ENCODE measurements at regions not wholly inside any gene's neighbourhood (a gene's known extent, or its start where the extent isn't known, plus 50 kb on each side); places are given as distances from the start of the nearest gene placed in this dataset.
"Not testable (repeated sequence)": the region's sequence is repeated elsewhere in the genome, so short reads cannot be mapped to it uniquely, and the experiment has no call there.

DNA sequence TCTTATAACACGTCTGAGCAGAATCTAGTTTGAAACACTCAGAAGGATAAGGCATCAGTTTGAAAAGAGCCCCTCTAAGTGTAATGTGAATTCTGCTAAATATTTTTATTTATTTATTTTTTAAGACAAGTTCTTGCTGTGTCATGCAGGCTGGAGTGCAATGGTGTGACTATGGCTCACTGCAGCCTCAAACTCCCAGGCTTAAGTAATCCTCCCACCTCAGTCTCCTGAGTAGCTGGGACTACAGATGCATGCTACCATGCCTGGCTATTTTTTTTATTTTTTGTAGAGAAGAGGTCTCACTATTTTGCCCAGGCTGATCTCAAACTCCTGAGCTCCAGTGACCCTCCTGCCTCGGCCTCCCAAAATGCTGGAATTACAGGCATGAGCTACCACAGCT lies 225.9 kb upstream of the SEL1L start:
- Mint-ChIP-seq H3K4me3 (no peak overlapping the region), H3K36me3 (ENCODE audit: low read depth) (no peaks in the 10 kb centered on the region), H3K4me1 (ENCODE audit: low read depth) (no peaks in the 10 kb centered on the region), H3K9me3 (no peaks in the 10 kb centered on the region), H3K27ac (no peak overlapping the region), H3K27me3 (no peaks in the 10 kb centered on the region)

DNA sequence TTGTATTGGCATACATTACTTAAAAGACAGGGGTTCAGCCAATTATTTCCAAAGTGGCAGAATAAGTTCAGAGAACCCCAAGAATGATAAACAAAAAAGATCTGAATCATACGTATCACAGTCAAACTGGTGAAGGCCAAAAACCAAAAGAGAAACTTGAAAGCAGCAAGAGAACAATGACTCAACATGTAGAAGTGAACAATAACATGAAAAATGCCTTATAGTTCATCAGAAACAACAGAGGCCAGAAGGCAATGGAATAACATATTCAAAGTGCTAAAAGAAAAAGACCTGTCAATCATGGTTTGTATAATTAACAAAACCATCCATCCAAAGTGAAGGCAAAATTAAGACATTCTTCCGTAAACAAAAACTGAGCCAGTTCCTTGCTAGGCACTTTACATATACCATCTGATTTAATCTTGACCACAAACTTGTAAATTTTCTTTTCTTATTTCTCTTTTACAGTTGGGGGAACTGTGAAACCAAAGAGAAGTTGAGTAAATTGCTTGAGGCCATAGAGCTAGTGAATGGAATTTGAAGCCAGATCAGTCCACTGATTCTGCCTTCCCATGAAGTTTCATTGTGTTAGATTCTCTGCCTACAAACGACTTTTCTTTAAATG lies 232.1 kb upstream of the SEL1L start:
- H3K9me3 Mint-ChIP-seq = no peaks in the 10 kb centered on the region
- H3K27me3 Mint-ChIP-seq = no peaks in the 10 kb centered on the region
- no peak overlapping the region for H3K4me3 Mint-ChIP-seq
- H3K36me3 Mint-ChIP-seq (ENCODE audit: low read depth) = no peaks in the 10 kb centered on the region
- H3K27ac Mint-ChIP-seq = no peak overlapping the region
- no peaks in the 10 kb centered on the region for H3K4me1 Mint-ChIP-seq (ENCODE audit: low read depth)

DNA sequence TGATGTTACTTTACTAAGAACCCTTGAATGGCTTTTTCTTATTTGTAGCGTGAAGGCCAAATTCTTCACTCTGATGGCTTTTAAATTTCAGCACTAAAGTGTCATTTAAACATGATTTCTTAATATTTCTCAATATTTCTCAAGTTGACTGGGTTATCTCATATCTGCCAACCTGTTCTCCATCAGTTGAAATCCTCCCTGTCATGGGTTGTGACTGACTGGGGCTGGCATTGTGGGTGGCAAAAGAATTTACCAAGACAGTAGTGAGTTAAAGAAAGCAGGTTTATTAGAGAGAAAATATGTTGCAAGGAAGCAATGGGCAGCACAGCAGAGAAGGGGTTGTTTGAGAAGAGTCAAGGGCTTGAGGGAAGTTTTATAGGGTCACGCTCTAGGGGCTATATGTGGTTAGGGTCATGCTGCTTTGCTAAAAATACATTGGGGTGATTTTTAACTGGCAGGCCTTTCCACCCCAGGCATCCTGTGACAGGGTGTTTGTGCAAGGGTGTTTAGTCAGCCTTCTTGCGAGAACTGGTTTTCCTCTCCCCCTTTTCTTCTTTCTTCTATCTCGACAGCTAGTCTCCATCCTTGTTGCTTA lies 232.8 kb upstream of the SEL1L start:
- no peaks in the 10 kb centered on the region for H3K27me3 Mint-ChIP-seq
- no peaks in the 10 kb centered on the region for H3K4me1 Mint-ChIP-seq (ENCODE audit: low read depth)
- no peak overlapping the region for H3K27ac Mint-ChIP-seq
- no peaks in the 10 kb centered on the region for H3K9me3 Mint-ChIP-seq
- H3K4me3 Mint-ChIP-seq = no peak overlapping the region
- H3K36me3 Mint-ChIP-seq (ENCODE audit: low read depth) = no peaks in the 10 kb centered on the region

DNA sequence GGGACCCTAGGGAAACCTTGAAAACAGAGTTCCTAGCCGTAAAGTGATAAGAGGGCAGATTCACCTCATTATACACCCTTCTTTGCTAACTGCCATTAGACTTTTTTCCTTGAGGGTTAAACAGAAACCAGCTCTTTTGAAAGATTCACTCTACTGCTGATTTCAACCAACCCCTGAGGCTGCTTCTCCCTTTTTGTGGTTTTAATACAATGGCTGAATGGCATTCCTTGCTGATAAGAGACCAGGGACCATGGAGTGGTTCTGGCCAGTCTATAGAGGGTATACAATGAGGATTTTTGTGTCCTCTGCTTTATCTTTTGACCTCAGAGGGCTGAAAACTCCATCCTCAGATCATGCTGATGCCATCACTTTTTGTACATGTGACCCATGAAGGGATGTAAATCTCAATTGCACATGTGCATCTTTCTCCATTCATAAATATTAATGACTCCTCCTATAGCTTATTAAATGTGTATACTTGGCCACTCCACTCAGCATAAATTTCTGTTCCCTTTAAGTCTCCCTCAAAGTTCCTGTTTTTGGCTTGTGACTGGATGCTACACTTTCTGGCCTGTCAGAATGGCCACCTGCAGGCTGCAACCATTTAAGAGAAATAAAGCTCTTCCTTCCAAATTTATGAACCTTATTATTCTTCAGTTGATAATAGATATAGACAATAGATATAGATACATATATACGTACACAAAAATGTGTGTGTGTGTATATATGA lies 233.8 kb upstream of the SEL1L start:
- no peak overlapping the region for H3K4me3 Mint-ChIP-seq
- H3K9me3 Mint-ChIP-seq = no peaks in the 10 kb centered on the region
- no peak overlapping the region for H3K27ac Mint-ChIP-seq
- no peaks in the 10 kb centered on the region for H3K4me1 Mint-ChIP-seq (ENCODE audit: low read depth)
- no peaks in the 10 kb centered on the region for H3K36me3 Mint-ChIP-seq (ENCODE audit: low read depth)
- H3K27me3 Mint-ChIP-seq = no peaks in the 10 kb centered on the region

DNA sequence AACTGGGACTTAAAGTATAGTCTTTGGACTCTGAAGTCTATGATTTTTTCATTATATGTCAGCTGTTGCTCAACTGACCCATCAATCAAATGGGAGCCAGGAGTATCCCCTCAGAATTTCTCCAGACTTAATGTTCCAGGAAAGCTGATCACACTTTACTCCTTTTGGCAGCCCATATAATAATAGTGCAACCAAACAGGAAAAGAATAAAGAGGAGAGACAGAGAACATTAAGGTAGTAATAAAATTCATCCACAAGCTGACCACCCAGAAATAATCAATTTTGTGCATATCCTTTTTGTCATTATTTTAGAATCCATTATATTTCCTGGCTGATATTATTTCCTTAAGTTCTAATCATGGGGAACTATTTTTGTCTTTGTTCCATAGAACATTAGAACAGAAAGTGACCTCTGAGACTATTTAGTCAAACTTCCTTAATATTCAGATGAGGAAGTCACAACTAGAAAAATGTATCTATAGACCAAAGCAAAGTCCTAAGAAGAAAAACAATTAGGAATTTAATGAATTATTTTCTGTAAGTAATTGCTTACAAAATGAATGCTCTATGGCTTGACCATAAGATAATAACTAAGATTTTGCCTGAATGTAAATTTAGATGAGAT lies 238.1 kb upstream of the SEL1L start:
- Mint-ChIP-seq H3K4me3 (no peak overlapping the region), H3K27ac (no peak overlapping the region), H3K4me1 (ENCODE audit: low read depth) (no peaks in the 10 kb centered on the region), H3K9me3 (no peaks in the 10 kb centered on the region), H3K36me3 (ENCODE audit: low read depth) (no peaks in the 10 kb centered on the region), H3K27me3 (no peaks in the 10 kb centered on the region)

DNA sequence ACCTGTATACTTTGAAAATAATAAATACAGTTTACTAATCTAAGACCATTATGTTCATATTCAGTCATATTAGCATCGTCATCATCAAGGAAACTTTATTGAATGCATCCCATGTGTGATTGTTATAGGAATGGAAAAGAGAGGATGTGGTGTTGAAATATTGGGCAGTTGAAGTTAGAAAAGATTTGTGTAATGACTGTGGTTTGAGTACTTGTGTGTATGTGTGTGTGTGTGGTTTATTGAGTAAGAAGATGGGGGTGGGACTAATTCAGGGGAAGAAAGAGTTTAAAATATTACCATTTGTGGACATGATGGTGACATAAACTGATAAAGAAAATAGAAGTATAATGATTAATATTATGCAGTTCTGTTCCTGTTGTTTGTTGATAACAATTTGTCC lies 238.7 kb upstream of the SEL1L start:
- H3K27ac Mint-ChIP-seq = no peak overlapping the region
- H3K9me3 Mint-ChIP-seq = no peaks in the 10 kb centered on the region
- no peaks in the 10 kb centered on the region for H3K4me1 Mint-ChIP-seq (ENCODE audit: low read depth)
- no peaks in the 10 kb centered on the region for H3K27me3 Mint-ChIP-seq
- H3K4me3 Mint-ChIP-seq = no peak overlapping the region
- no peaks in the 10 kb centered on the region for H3K36me3 Mint-ChIP-seq (ENCODE audit: low read depth)

DNA sequence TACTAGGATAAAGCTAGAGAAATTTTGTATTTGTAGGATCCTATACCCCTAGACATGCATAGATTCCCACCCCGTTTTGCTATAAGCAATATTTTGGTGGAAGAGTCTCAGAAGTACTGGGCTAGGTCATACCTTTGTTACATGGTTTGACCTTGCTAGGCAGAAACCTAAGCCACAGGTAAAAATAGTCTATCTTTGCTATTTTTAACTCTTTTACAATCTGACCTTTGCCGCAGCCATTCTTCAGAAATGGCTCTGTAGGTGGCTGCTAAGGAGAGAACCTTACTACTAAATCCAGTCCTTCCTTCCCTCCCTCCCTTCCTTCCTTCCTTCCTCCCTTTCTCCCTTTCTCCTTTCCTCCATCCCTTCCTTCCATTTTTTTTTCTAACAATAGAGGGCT lies 242.9 kb upstream of the SEL1L start:
- Mint-ChIP-seq H3K36me3 (ENCODE audit: low read depth) (no peaks in the 10 kb centered on the region), H3K27ac (no peak overlapping the region), H3K27me3 (no peaks in the 10 kb centered on the region), H3K4me3 (no peak overlapping the region), H3K4me1 (ENCODE audit: low read depth) (no peaks in the 10 kb centered on the region), H3K9me3 (peaks cover 4% of the 10 kb centered on the region)

DNA sequence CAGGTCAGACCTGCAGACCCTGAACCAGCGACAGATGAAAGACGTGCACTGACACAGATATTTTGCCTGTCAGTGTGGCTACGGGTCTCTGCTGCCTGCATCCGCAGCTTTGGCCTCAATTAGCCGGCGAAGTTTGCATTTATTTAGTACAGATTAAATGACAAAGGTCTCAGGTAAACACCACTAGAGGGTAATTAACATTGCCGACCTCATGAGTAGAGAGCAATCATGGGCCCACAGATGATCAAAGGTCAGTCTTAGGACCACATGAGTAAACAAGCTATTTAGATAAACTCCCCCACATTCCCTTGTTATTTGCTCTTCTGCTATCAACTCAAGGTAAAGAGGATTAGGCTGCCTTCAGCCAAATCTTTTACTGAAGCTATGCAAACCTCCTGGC lies 248.1 kb upstream of the SEL1L start:
- H3K9me3 Mint-ChIP-seq; H3K4me1 Mint-ChIP-seq (ENCODE audit: low read depth); H3K27me3 Mint-ChIP-seq; H3K27ac Mint-ChIP-seq; H3K36me3 Mint-ChIP-seq (ENCODE audit: low read depth); H3K4me3 Mint-ChIP-seq: not testable (repeated sequence)

DNA sequence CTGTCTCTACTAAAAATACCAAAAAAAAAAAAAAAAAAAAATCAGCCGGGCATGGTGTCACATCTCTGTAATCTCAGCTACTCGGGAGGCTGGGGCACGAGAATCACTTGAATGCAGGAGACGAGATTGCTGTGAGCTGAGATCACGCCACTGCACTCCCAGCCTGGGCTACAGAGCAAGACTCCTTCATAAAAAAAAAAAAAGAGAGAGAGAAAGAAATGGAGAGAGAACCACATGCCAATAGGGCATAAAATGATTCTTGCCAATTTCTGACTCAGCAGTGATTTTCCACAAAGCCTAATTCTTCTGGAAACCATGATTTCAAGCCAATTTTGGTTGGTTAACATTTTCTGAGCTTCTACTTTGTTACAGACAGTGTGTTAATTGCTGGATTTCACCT lies 250.4 kb upstream of the SEL1L start:
- H3K4me1 Mint-ChIP-seq (ENCODE audit: low read depth) = no peaks in the 10 kb centered on the region
- H3K36me3 Mint-ChIP-seq (ENCODE audit: low read depth) = no peaks in the 10 kb centered on the region
- H3K27me3 Mint-ChIP-seq = no peaks in the 10 kb centered on the region
- H3K4me3 Mint-ChIP-seq = no peak overlapping the region
- H3K27ac Mint-ChIP-seq = no peak overlapping the region
- peaks cover 8% of the 10 kb centered on the region for H3K9me3 Mint-ChIP-seq

DNA sequence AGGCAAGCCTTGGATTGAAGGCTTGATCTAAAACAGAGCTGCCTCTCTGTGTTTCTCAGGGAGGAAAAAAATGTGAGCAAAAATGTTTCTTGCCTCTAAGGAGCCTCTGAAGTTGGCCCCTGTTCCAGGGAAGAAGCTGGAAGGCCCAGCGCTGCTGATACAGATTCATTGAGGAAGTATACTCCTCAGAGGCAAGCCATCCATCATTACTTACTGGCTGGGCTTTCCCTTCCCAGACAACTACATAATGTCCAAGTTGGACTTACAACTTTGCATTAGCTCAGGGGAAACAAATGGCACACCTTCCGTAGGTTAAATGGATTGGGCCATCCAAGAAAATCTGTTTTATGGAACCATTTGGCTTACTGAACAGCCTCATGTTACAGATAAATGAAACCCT lies 263.7 kb upstream of the SEL1L start:
- Mint-ChIP-seq H3K4me1 (ENCODE audit: low read depth) (no peaks in the 10 kb centered on the region), H3K27me3 (no peaks in the 10 kb centered on the region), H3K27ac (no peak overlapping the region), H3K36me3 (ENCODE audit: low read depth) (no peaks in the 10 kb centered on the region), H3K9me3 (peaks cover 10% of the 10 kb centered on the region), H3K4me3 (no peak overlapping the region)

DNA sequence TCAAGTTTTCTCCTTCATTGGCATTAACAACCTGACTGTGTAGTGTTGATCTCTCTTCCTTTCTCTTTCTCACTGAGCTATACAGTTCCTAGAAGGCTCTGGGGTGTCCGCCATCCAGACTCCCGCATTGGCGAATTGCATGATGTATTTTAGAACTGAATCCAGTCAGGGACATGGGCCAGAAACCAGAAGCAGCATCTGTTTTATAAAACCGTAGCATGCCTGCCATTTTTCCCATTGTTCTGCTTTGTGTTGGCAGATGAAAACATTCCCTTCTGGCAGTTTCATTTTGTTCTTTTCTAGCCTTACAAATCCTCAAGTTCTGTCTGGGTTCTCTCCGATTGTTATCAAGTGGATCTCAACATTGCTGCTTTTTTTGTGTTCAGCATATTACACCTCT lies 268.3 kb upstream of the SEL1L start:
- Mint-ChIP-seq H3K27me3 (no peaks in the 10 kb centered on the region), H3K36me3 (ENCODE audit: low read depth) (no peaks in the 10 kb centered on the region), H3K27ac (no peak overlapping the region), H3K9me3 (peaks cover 11% of the 10 kb centered on the region), H3K4me3 (no peak overlapping the region), H3K4me1 (ENCODE audit: low read depth) (no peaks in the 10 kb centered on the region)

DNA sequence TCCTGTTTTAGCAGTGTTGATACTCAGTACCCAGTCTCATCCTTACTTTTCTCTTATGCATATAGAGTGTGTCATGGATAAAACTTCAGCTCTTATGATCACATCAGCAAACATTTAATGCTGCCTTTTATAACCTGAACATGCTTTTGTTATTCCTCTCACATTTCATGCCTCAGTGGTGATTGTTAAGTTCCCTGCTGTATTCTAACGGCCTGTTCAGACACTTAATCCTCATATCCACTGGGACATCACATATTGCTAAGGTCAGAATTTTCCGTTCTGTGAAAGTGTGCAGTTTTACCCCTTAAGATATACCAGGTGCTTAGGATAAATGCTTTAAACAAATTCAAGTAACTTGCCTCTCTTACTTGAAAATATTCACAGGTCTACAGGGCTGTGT lies 268.7 kb upstream of the SEL1L start:
- H3K9me3 Mint-ChIP-seq = peaks cover 11% of the 10 kb centered on the region
- H3K4me1 Mint-ChIP-seq (ENCODE audit: low read depth) = no peaks in the 10 kb centered on the region
- H3K27ac Mint-ChIP-seq = no peak overlapping the region
- H3K4me3 Mint-ChIP-seq = no peak overlapping the region
- no peaks in the 10 kb centered on the region for H3K27me3 Mint-ChIP-seq
- no peaks in the 10 kb centered on the region for H3K36me3 Mint-ChIP-seq (ENCODE audit: low read depth)

DNA sequence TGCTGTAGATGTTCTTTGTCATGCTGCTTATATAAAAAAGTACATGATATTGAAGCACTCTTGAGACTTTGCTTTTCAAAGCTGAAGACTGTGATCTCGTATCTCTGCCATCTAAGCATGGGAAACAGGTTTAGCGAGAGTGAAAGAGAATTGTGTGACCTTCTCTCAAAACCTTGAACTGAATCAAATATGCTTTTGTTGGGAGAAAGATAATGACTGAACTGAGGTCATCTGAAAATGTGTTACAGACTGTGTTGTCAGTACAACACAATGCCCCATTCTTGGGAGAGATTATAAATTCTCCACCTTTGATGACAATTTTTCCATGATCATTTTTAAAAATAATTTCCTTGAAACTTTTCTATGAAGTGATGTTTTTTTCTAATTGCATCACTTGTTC lies 272.1 kb upstream of the SEL1L start:
- Mint-ChIP-seq H3K27me3 (no peaks in the 10 kb centered on the region), H3K4me1 (ENCODE audit: low read depth) (no peaks in the 10 kb centered on the region), H3K9me3 (peaks cover 14% of the 10 kb centered on the region)

DNA sequence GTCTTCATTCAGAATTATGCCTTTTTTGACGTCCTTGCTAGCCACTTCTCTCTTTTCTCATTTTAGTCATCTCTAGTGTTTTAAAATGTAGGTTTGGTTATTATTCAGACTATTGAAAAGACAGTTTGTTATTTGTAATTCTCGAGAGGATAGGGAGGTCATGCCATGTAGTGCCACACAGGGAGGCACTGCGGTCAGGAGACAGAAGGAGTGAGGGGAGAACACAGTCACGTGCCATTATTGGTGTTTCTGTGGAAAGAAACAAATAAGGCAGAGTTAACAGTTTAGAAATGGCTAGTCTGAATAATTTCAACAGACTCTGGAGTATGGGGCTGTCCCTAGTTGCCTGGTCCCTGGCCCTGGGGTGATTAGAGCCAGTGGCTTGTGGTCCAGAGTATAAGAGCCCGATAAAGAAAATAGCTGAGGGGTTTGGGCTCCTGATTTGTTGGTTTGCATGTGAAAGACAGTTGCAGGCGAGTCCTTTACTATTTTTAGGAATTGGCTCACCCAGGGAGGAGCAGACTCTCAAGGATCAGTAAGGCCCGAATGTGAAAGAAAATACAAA lies 278.1 kb upstream of the SEL1L start:
- H3K27ac Mint-ChIP-seq = no peak overlapping the region
- no peaks in the 10 kb centered on the region for H3K27me3 Mint-ChIP-seq
- no peaks in the 10 kb centered on the region for H3K36me3 Mint-ChIP-seq (ENCODE audit: low read depth)
- no peaks in the 10 kb centered on the region for H3K4me1 Mint-ChIP-seq (ENCODE audit: low read depth)
- H3K9me3 Mint-ChIP-seq = peaks cover 6% of the 10 kb centered on the region
- H3K4me3 Mint-ChIP-seq = no peak overlapping the region

More for the DNA sequence above, 272.1 kb upstream of the SEL1L start:
- Mint-ChIP-seq H3K36me3 (ENCODE audit: low read depth) (no peaks in the 10 kb centered on the region), H3K27ac (no peak overlapping the region), H3K4me3 (no peak overlapping the region)

DNA sequence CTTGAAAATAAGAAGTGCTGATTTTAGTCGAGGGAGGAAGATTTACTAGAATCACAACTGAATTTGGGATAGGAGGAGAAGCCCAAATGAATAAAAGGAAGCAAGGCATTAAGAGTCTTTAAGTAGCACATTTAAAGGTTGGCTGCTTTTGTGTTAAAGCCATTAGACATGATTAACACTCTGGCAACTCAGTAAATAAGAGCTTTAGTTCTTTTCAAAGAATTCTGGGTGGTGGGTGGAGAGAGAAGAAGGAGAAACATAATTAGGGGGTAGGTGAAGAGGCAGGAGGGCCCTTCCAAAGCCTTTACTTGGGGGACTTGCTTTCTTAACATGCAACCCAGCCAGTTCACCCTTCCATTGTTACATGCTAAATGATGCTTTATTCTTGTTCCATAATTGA lies 284.6 kb upstream of the SEL1L start:
- H3K27me3 Mint-ChIP-seq = no peaks in the 10 kb centered on the region
- H3K9me3 Mint-ChIP-seq = peaks cover 8% of the 10 kb centered on the region
- H3K4me1 Mint-ChIP-seq (ENCODE audit: low read depth) = no peaks in the 10 kb centered on the region
- H3K36me3 Mint-ChIP-seq (ENCODE audit: low read depth) = no peaks in the 10 kb centered on the region
- H3K27ac Mint-ChIP-seq = no peak overlapping the region
- no peak overlapping the region for H3K4me3 Mint-ChIP-seq

Measured in stimulated activated naive CD8-positive, alpha-beta T cell treated with anti-CD3 and anti-CD28 coated beads, Interleukin-15, Interleukin-2, amounts not matched to agents 100 ng/mL and 50 ng/mL, for 24 hours (primary cell).